ENCODE measurements at regions not wholly inside any gene's neighbourhood (a gene's known extent, or its start where the extent isn't known, plus 50 kb on each side); places are given as distances from the start of the nearest gene placed in this dataset.
"Not testable (repeated sequence)": the region's sequence is repeated elsewhere in the genome, so short reads cannot be mapped to it uniquely, and the experiment has no call there.

DNA sequence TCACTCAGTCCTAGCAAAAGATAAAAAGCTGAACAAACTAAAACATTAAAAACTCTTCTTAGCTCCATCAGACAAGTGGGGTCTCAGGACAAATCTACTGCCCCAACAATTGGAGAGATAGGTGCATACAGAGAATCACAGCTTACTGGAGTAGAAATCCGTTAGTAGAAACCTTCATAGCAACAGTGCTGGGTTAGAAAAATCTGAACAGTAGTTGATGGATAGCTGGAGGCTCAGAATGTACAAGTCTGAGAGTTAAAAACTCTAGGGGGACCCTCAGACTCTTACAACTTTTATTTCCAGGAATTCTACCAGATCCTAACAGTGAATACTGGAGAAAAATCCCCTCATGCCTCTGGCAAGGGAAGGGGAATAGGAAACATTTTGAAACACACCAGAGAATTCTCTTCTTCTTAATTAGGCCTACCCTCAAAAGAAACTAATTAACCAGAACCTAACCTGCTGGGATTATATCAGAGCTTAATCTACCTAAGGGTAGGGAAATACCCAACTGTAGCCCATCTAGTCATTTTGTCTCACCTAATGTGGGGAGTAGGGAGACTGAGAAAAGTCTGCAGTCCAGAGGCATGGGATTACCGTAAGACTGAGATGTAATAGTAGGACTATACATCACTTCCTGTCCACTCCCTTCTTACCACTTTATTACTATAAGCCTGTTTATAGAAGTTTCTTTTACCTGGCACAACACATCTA is 165.0 kb upstream of the CTSO start:
- POLR2A ChIA-PET = no interaction called here

DNA sequence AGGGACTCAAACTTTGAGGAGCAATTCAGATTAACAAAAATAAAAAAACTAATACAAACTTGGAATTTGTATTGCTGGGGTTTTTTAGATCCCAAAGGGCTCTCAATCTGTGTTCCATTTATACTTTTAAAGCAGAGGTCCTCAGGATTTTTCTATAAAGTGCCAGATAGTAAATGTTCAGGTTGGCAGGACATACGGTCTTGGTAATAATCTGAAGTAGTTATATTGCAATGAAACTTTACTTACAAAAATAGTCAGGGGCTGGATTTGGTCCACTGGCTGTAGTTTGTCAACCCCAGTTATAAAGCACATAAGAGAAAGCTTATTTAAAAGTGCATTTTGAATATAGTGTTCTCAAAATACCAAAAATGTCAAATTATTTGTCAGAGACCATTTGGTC is 164.1 kb upstream of the CTSO start:
- intact Hi-C loops (cut with DNase I, micrococcal nuclease) = no loop called here
- CTCF ChIA-PET = no interaction called here
- no peak for ATAC-seq
- no peaks in the 10 kb centered on the region for H3K9me3 Mint-ChIP-seq (ENCODE audit: low read depth)
- no peaks in the 10 kb centered on the region for H3K27me3 Mint-ChIP-seq
- H3K4me3 Mint-ChIP-seq = no peak overlapping the region
- POLR2A ChIA-PET = no interaction called here
- no peak for DNase-seq
- no peaks in the 10 kb centered on the region for H3K4me1 Mint-ChIP-seq
- no peak overlapping the region for H3K27ac Mint-ChIP-seq
- no peaks in the 10 kb centered on the region for H3K36me3 Mint-ChIP-seq (ENCODE audit: low read depth)

More for the DNA sequence above, 165.0 kb upstream of the CTSO start:
- H3K4me1 Mint-ChIP-seq = no peaks in the 10 kb centered on the region
- H3K4me3 Mint-ChIP-seq = no peak overlapping the region
- H3K36me3 Mint-ChIP-seq (ENCODE audit: low read depth) = no peaks in the 10 kb centered on the region
- CTCF ChIA-PET = no interaction called here
- DNase-seq (no peak), ATAC-seq (no peak)
- intact Hi-C loops (cut with DNase I, micrococcal nuclease) = no loop called here
- H3K27me3 Mint-ChIP-seq = no peaks in the 10 kb centered on the region
- H3K9me3 Mint-ChIP-seq (ENCODE audit: low read depth) = no peaks in the 10 kb centered on the region
- H3K27ac Mint-ChIP-seq = no peak overlapping the region

DNA sequence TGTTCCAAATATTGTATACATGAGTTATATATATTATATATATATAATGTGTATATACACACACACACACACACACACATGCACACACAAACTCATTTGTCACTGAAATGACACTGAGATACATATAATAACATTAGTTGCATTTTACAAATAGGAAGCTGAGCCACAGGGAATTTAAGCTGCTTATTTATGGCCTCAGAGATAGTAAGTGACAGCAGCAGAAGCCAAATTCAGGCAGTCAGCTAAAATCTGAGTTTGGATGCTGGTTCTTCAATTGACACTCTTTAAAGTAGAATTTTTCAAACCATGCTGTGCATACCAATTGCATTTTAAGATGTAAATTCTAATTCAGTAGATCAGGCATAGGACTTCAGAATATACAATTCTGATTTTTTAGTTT is 163.3 kb upstream of the CTSO start:
- no peaks in the 10 kb centered on the region for H3K27me3 Mint-ChIP-seq
- CTCF ChIA-PET = no interaction called here

DNA sequence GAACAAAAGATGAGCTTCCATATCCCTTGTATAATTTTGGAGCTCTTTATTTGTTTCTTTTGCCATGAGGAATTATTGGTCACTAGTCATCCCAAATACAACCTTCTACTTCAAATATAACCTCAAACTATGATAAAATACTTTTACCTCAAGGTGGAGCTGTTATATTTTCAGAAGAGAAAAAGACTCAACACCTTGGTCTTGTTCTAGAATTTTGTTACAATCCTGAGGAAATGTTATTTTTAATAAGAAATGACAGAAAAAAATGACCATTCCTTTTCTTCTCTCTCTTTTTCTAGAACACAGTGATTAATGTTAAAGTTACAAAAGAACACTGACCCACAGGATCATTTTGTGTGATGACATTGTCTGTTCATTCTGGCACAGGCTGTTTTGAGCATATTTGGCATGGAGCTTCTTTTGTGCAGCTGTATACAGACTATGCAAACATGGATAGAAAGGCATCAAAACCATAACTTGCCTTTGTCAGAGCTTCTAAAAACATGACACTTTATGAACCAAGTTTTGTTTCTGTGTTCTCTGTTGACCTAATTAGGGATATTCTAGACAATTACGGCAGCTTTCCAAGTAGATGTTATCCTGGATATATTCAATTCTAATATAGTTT is 159.6 kb upstream of the CTSO start:
- H3K27ac Mint-ChIP-seq = no peak overlapping the region
- no peak overlapping the region for H3K4me3 Mint-ChIP-seq
- CTCF ChIA-PET = interaction anchor here (0.6 kb wide), 1 partner anchor 849 kb away, joined by 3 read pairs; no protein-coding TSS in a partner anchor
- H3K4me1 Mint-ChIP-seq = no peaks in the 10 kb centered on the region
- no peaks in the 10 kb centered on the region for H3K9me3 Mint-ChIP-seq (ENCODE audit: low read depth)
- H3K27me3 Mint-ChIP-seq = no peaks in the 10 kb centered on the region
- intact Hi-C loops (cut with DNase I, micrococcal nuclease) = no loop called here
- ATAC-seq = no peak
- H3K36me3 Mint-ChIP-seq (ENCODE audit: low read depth) = no peaks in the 10 kb centered on the region
- POLR2A ChIA-PET = no interaction called here
- no peak for DNase-seq

More for the DNA sequence above, 163.3 kb upstream of the CTSO start:
- H3K4me1 Mint-ChIP-seq = no peaks in the 10 kb centered on the region
- intact Hi-C loops (cut with DNase I, micrococcal nuclease) = no loop called here
- no peak overlapping the region for H3K27ac Mint-ChIP-seq
- no peaks in the 10 kb centered on the region for H3K36me3 Mint-ChIP-seq (ENCODE audit: low read depth)
- DNase-seq = no peak
- H3K9me3 Mint-ChIP-seq (ENCODE audit: low read depth) = no peaks in the 10 kb centered on the region
- no peak overlapping the region for H3K4me3 Mint-ChIP-seq
- no peak for ATAC-seq
- POLR2A ChIA-PET = no interaction called here

DNA sequence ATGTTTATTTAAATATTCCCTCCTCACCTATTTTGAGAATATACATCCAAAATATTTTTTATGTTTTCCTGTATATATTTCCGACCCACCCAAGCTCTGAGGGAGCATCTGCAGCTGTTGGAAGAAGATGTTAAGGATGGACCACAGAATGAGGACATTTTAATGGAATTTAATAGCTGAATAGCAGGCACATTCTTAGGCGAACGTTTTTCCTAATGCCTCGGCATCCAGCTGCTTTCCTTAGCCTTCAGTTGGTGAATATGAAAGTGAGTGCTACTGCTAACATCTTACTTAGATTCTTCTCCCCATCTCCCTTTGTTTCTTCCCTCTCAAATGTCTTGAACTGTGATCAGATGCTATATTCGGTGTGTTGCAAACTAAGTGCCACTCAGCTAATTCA is 158.0 kb upstream of the CTSO start:
- DNase-seq = no peak
- no peak overlapping the region for H3K4me3 Mint-ChIP-seq
- no peaks in the 10 kb centered on the region for H3K4me1 Mint-ChIP-seq
- no peaks in the 10 kb centered on the region for H3K27me3 Mint-ChIP-seq
- H3K27ac Mint-ChIP-seq = no peak overlapping the region
- ChIA-PET CTCF (interaction anchor here (1.2 kb wide), 1 partner anchor 24 kb away, joined by 4 read pairs; no protein-coding TSS in a partner anchor), POLR2A (no interaction called here)
- no peak for ATAC-seq
- H3K9me3 Mint-ChIP-seq (ENCODE audit: low read depth) = no peaks in the 10 kb centered on the region
- intact Hi-C loops (cut with DNase I, micrococcal nuclease) = no loop called here
- no peaks in the 10 kb centered on the region for H3K36me3 Mint-ChIP-seq (ENCODE audit: low read depth)

DNA sequence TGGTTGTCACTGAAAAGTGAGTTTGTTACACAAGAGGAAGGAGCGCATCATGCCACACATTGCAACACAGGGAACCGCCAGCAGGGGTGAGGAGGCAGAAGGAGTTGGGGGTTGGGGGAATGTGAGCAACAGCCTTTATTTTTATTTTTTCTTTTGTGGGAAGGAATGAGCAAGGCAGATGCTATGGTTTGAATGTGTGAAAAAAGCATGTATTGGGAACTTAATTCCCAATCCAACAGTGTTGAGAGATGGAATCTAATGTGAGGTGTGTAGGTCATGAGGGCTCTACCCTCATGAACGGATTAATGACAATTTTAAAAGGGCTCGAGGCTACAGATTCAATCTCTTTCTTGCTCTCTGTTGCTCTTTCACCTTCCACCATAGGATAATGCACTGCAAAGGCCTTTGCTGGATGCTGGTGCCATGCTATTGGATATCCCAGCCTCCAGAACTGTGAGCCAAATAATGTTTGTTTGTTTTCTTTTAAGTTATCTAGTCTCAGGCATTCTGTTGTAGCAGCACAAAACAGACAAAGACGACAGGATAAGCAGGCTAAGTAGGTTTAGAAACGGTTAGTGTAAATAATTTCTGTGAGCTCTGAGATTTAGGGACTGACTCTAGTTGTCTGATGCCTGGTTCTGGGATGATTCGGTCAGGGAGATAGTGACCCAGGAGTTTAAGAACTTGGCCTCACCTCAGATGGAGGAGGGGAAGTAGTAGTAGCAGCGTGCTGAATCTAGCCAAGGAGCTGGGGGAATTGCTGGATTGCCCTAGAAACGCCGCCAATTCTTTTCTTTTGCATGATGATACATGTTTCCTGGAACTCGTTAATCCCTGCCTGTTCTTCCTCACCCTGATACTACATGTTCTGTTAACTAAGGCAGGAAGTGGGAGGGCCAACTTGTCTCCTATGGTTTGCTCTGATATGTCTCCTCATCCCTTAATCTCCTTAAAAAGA is 156.6 kb upstream of the CTSO start:
- no peaks in the 10 kb centered on the region for H3K4me1 Mint-ChIP-seq
- H3K36me3 Mint-ChIP-seq (ENCODE audit: low read depth) = no peaks in the 10 kb centered on the region
- no peaks in the 10 kb centered on the region for H3K9me3 Mint-ChIP-seq (ENCODE audit: low read depth)
- ChIA-PET CTCF (interaction anchor here (1.2 kb wide), 1 partner anchor 23 kb away, joined by 4 read pairs; no protein-coding TSS in a partner anchor), POLR2A (no interaction called here)
- DNase-seq (peak; percentile 8), ATAC-seq (no peak)
- no peak overlapping the region for H3K4me3 Mint-ChIP-seq
- intact Hi-C loops (cut with DNase I, micrococcal nuclease) = no loop called here
- H3K27ac Mint-ChIP-seq = no peak overlapping the region
- no peaks in the 10 kb centered on the region for H3K27me3 Mint-ChIP-seq

DNA sequence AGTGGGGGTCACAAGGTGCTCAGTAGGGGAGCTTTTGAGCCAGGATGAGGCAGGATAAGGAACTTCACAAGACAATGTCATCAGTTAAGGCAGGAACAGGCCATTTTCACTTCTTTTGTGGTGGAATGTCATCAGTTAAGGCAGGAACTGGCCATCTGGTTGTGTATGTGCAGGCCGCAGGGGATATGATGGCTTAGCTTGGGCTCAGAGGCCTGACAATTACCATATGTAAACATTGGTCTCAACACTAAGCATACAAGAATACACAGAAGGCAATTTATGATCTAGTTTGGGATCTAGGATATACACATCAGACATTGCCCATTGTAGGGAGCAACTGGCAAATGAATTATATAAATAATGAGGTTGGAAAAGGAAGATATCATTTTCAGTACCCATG is 155.4 kb upstream of the CTSO start:
- H3K27ac Mint-ChIP-seq; H3K36me3 Mint-ChIP-seq (ENCODE audit: low read depth); CTCF ChIA-PET; H3K9me3 Mint-ChIP-seq (ENCODE audit: low read depth); ATAC-seq; H3K4me1 Mint-ChIP-seq; H3K27me3 Mint-ChIP-seq; POLR2A ChIA-PET; DNase-seq; H3K4me3 Mint-ChIP-seq; intact Hi-C loops (cut with DNase I, micrococcal nuclease): not testable (repeated sequence)

DNA sequence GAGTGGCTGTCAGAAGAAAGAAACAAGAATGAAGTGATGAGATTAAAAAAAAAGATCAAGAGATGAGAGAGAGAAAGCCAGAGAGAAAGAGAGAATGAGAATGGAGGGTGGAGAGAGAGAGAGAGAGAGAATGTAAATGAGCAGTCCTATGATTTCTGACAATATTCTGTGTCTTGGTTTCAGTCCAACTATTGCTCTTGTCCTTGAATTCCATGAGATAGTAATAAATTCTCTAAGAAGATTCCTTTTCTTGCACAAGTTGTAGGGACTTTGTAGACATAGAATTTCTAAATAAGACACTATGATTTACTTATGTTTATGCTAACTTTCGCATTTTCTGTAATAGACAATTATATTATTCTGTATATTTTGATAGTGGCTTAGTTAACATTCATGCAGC is 149.6 kb upstream of the CTSO start:
- no peaks in the 10 kb centered on the region for H3K36me3 Mint-ChIP-seq (ENCODE audit: low read depth)
- no peak for DNase-seq
- no peak for ATAC-seq
- ChIA-PET CTCF (no interaction called here), POLR2A (no interaction called here)
- intact Hi-C loops (cut with DNase I, micrococcal nuclease) = no loop called here
- H3K4me3 Mint-ChIP-seq = no peak overlapping the region
- H3K27me3 Mint-ChIP-seq = peaks cover 2% of the 10 kb centered on the region
- H3K4me1 Mint-ChIP-seq = no peaks in the 10 kb centered on the region
- no peak overlapping the region for H3K27ac Mint-ChIP-seq
- no peaks in the 10 kb centered on the region for H3K9me3 Mint-ChIP-seq (ENCODE audit: low read depth)

DNA sequence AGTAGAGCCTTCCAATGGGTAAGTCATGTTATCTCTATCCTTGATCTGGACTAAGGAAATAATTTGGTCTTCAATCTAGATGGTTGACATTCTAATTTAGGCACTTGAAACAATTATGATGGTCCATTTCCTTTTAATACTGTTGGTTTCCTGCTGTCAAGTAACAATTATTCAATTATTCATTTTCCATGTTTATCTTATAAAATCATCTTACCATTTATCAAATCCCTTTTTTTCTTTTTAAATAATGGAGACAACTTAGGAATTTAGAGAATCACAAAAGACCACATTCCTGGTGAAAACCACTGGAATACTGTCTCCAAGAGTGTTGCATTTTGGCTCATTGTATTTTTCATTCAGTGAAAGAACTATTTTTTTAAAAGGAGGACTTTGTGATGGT is 148.7 kb upstream of the CTSO start:
- Mint-ChIP-seq H3K36me3 (ENCODE audit: low read depth) (no peaks in the 10 kb centered on the region), H3K27ac (no peak overlapping the region), H3K27me3 (peaks cover 2% of the 10 kb centered on the region), H3K4me3 (no peak overlapping the region), H3K9me3 (ENCODE audit: low read depth) (no peaks in the 10 kb centered on the region), H3K4me1 (no peaks in the 10 kb centered on the region)
- ChIA-PET POLR2A (no interaction called here), CTCF (no interaction called here)
- DNase-seq (no peak), ATAC-seq (no peak)
- intact Hi-C loops (cut with DNase I, micrococcal nuclease) = no loop called here

DNA sequence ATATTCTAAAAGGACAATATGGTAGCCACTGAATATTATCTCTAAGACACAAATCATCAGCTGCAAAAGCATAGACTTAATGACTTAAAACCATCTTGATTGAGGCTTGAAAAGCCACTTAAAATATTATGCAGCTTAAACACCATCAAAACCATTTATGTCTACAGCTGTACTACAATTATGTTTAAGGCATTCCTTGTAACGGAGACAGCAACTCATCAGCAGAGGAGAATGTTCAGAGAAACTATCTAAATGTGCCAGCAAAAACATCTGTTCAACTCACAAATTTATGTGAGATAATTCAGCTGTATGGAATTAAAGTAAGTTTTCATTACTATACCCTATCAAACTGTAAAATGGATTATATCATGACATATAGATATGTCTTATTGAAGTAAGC is 147.9 kb upstream of the CTSO start:
- ATAC-seq = no peak
- POLR2A ChIA-PET = no interaction called here
- H3K9me3 Mint-ChIP-seq (ENCODE audit: low read depth) = no peaks in the 10 kb centered on the region
- CTCF ChIA-PET = no interaction called here
- H3K4me1 Mint-ChIP-seq = no peaks in the 10 kb centered on the region
- intact Hi-C loops (cut with DNase I, micrococcal nuclease) = no loop called here
- no peak for DNase-seq
- H3K4me3 Mint-ChIP-seq = no peak overlapping the region
- no peak overlapping the region for H3K27ac Mint-ChIP-seq
- H3K27me3 Mint-ChIP-seq = peaks cover 2% of the 10 kb centered on the region
- no peaks in the 10 kb centered on the region for H3K36me3 Mint-ChIP-seq (ENCODE audit: low read depth)

DNA sequence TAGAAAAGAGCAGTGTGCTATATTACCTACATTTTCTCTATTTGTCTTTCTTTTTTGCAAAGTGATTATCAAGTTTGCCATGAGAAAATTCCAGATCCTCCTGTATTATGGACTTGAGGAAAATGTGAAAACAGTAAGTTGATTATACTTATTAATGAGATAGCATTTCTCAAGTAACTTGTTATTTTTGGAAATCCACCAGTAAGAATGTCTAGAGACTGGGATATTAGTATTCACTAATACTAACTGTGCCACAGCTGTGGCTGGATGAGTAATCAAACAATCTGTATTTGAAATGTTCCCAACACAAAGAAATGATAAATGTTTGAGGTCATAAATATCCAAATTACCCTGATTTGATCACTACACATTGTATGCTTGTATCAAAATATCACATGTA is 147.0 kb upstream of the CTSO start:
- intact Hi-C loops (cut with DNase I, micrococcal nuclease) = no loop called here
- DNase-seq = no peak
- ChIA-PET POLR2A (no interaction called here), CTCF (no interaction called here)
- no peaks in the 10 kb centered on the region for H3K9me3 Mint-ChIP-seq (ENCODE audit: low read depth)
- no peak for ATAC-seq
- H3K36me3 Mint-ChIP-seq (ENCODE audit: low read depth) = no peaks in the 10 kb centered on the region
- no peaks in the 10 kb centered on the region for H3K4me1 Mint-ChIP-seq
- H3K27me3 Mint-ChIP-seq = peaks cover 2% of the 10 kb centered on the region
- H3K4me3 Mint-ChIP-seq = no peak overlapping the region
- H3K27ac Mint-ChIP-seq = no peak overlapping the region

DNA sequence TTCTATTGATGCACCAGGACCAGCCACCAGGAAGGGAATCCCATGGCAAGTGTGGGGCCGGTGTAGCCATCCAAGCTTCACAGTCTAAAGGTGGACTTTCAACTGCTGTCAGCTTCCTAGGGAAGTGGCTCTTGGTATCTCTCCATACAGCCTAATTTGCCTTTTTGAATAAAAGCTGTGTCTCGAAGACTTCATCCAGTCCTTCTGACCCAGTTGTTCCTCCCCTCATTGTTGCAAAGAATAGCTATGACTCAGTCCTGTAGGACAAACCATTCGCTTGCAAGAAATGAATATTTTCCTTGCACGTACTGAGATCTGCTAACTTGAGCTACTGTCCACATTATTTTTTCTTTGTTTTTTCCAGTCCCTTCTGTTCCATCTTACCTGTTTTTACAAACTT is 145.1 kb upstream of the CTSO start:
- ATAC-seq = no peak
- H3K27me3 Mint-ChIP-seq = peaks cover 2% of the 10 kb centered on the region

More for the DNA sequence above, 145.1 kb upstream of the CTSO start:
- POLR2A ChIA-PET = no interaction called here
- CTCF ChIA-PET = no interaction called here
- Mint-ChIP-seq H3K4me3 (no peak overlapping the region), H3K27ac (no peak overlapping the region), H3K36me3 (ENCODE audit: low read depth) (no peaks in the 10 kb centered on the region), H3K4me1 (no peaks in the 10 kb centered on the region), H3K9me3 (ENCODE audit: low read depth) (no peaks in the 10 kb centered on the region)
- DNase-seq = no peak
- intact Hi-C loops (cut with DNase I, micrococcal nuclease) = no loop called here
